ENCODE measurements at regions not wholly inside any gene's neighbourhood (a gene's known extent, or its start where the extent isn't known, plus 50 kb on each side); places are given as distances from the start of the nearest gene placed in this dataset.

DNA sequence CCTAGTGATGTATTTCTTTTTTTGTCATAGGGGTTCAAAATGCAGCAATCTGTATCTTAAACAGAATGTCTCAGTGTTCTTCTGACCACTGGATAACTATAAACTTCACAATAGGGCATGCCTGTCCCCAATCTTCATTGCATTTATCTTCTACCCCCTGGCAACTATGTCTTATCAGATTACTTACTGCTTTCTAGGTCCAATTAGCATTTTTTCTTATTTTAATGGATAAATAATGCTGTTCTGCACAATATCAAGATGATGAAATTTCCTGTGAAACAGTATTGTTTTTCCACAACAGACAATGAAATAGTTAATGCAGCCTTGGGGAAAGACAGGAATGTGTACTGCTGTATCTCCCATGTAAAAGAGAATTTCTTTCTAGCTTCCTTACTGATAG, 432.1 kb downstream of the NSUN3 start:
- TF ChIP-seq, protein P1, sequence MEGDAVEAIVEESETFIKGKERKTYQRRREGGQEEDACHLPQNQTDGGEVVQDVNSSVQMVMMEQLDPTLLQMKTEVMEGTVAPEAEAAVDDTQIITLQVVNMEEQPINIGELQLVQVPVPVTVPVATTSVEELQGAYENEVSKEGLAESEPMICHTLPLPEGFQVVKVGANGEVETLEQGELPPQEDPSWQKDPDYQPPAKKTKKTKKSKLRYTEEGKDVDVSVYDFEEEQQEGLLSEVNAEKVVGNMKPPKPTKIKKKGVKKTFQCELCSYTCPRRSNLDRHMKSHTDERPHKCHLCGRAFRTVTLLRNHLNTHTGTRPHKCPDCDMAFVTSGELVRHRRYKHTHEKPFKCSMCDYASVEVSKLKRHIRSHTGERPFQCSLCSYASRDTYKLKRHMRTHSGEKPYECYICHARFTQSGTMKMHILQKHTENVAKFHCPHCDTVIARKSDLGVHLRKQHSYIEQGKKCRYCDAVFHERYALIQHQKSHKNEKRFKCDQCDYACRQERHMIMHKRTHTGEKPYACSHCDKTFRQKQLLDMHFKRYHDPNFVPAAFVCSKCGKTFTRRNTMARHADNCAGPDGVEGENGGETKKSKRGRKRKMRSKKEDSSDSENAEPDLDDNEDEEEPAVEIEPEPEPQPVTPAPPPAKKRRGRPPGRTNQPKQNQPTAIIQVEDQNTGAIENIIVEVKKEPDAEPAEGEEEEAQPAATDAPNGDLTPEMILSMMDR (IDR thresholded peaks at IDR 0.05) = no peak
- no peak for TF ChIP-seq POLR2A (IDR thresholded peaks at IDR 0.05)
